ENCODE measurements at regions not wholly inside any gene's neighbourhood (a gene's known extent, or its start where the extent isn't known, plus 50 kb on each side); places are given as distances from the start of the nearest gene placed in this dataset.
"Not testable (repeated sequence)": the region's sequence is repeated elsewhere in the genome, so short reads cannot be mapped to it uniquely, and the experiment has no call there.

- DNase-seq = no peak
These were observed 291.2 kb downstream of the ASMT start for GRCh38 chrX:1906028-1906427.

GRCh38 chrX:1908996-1909395 is 294.1 kb downstream of the ASMT start:
- DNase-seq = not testable (repeated sequence)

DNA sequence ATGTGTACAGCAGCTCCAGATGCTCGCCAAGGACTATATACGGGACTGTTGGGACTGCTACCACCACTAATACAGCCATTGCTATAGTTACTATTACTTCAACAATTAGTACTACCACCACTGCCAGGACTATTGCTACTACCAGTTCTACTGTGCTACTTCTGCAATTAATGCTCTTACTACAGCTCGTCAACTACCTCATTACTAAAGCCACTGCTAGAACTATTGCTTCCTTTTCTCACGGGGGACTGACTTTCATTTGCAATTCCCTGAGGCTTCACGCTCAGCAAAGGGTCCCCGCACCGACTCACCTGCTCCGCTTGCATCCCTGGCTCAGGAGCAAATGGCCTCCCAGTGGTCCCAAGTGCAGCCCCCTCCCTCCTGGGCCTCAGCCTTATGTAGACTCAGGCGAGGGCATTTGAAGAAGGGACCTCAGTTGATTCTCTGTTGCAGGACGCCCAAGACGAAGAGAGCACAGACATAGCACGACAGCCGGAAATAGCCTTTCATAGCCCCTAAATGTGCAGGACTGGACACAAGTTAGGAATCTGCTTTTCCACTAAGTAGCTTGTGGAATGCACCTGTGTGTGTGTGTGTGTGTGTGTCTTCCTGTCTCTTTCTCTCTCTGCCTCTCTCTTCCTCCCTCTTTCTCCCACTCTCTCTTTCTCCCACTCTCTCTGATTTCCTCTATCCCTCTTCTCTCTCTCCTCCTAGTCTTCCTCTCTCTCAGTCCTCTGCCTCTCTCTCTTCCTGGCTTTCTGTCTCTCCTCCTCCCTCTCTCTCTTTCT is 294.8 kb downstream of the ASMT start:
- DNase-seq = no peak

DNA sequence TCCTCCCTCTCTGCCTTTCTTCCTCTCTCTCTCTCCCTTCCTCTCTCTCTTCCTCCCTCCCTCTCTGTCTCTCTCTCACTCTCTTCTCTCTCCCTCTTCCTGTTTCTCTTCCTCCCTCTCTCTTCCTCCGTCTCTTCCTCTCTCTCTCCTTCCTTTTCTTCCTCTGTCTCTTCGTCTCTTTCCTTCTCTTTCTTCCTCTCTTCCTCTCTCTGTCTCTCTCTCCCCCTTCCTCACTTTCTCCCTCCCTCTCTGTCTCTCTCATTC is 295.3 kb downstream of the ASMT start:
- no peak for DNase-seq

GRCh38 chrX:1911401-1912128 is 296.7 kb downstream of the ASMT start:
- DNase-seq = no peak

DNA sequence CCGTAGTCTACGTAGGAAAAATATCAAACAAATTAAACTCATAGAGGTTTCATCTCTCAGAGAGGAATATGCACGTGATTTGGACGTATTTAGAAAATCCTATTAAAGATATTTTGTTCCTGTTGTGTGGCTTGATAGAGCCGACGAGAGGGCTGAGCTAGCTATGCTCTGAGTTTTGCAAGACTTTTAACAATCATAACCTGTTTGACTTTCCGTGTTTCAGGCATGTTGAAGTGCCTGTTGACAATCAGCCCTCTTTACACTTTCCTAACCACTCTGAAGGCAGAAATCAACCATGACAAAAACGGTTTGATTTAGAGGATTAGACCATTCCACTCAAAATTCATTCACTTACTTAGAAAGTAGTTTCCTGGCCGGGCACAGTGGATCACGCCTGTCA is 297.3 kb downstream of the ASMT start:
- no peak for DNase-seq

DNA sequence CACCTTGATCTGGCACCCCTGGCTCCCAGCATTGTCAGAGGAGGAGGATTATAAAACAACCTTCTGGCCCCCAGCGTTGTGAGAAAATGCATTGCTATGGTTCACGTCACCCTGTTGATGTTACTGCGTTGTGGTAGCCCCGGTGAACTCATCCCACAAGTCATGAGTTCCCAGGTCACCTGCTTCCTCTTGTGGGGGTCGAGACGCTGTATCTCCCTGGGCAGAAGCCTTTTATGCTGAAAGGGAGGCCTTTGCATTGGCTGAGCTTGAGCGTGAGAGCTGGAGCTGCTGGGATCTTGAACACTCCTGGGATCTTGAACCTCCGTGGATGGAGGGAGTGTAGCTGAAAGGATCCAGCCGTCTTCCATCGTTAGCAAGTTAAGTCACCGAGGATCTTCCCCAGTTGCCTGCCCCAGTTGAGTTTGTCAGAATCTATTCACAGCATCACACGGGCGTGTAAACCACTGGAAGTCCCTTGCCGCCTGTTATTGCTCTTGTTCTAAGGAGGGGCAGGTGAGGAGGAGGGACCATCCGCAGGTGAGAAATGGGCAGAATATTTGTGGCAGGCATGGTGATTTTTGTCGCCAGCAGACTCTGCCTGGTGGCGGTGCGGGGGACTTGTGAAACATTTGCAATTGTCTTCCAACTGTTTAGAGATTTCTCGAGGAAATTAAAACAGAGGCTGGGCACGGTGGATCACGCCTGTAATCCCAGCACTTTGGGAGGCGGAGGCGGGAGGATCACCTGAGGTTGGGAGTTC is 299.9 kb downstream of the ASMT start:
- no peak for DNase-seq

- no peak for DNase-seq
These were observed 303.9 kb downstream of the ASMT start for GRCh38 chrX:1918780-1919179.

DNA sequence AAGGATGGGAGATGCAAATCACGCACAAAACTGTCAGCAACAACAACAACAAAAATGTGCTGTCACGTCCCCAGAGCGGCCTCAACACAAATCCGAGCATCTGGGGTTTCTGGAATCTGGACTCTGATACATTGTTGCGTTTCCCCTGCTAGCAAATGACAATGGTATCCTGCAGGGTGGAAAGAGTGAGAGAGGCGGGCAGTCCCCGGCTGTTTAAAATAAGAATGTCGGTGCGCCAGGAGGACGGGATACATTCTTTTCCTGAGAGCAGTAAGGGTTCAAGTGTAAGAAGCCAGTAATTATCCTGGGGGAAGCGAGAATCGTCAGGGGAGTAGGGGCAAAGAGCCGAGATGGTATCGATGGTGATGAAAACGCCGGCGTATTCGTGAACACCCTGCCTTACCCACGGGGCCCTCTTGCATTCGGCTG is 310.2 kb downstream of the ASMT start:
- no peak for DNase-seq

GRCh38 chrX:1928805-1929204 is 313.9 kb downstream of the ASMT start:
- DNase-seq = no peak

GRCh38 chrX:1932231-1932630 is 317.4 kb downstream of the ASMT start:
- DNase-seq = no peak

GRCh38 chrX:1933964-1934363 is 319.1 kb downstream of the ASMT start:
- DNase-seq = no peak

DNA sequence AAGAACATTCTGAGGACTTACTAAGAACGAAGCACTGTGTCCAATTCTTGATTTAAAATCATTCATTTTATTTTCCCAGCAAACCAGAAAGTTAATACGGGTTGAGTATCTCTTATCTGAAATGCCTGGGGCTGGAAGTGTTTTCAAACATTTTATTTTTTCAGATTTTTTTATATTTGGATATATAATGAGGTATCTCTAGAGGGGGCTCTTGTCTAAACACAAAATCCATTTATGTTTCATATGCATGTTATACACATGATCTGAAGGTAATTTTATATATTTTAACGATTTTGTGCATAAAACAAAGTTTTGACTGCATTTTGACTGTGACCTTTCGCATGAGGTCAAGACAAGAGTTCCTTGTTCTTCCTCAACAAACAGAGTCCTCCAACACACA is 320.9 kb downstream of the ASMT start:
- no peak for DNase-seq

DNA sequence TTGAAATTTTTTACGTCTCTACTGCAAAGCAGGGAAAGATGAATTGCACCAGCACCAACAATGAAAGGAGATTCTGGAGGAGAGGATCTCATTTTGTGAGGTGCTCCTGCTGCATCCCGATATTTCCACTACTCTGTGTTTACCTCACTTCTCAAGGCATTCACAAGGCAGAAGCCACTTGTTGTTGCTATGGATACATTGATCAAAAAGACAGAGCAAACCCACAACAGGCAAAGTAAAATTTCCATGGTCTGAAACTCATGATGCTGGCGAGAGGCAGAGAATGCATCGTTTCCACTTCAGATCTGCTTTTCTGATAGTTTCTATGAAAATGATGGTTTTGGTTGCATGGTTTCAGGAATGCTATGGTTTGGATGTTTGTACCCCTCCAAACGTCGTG is 323.3 kb downstream of the ASMT start:
- DNase-seq = no peak

GRCh38 chrX:1941321-1941720 is 326.5 kb downstream of the ASMT start:
- DNase-seq = no peak

GRCh38 chrX:1945879-1946278 is 331.0 kb downstream of the ASMT start:
- no peak for DNase-seq

- DNase-seq = no peak
These were observed 332.1 kb downstream of the ASMT start for GRCh38 chrX:1946974-1947373.

Data from stimulated activated CD4-positive, alpha-beta T cell treated with anti-CD3 and anti-CD28 coated beads, Interleukin-2, amount 100 ng/mL, for 24 hours (primary cell).